ENCODE measurements at regions not wholly inside any gene's neighbourhood (a gene's known extent, or its start where the extent isn't known, plus 50 kb on each side); places are given as distances from the start of the nearest gene placed in this dataset.

DNA sequence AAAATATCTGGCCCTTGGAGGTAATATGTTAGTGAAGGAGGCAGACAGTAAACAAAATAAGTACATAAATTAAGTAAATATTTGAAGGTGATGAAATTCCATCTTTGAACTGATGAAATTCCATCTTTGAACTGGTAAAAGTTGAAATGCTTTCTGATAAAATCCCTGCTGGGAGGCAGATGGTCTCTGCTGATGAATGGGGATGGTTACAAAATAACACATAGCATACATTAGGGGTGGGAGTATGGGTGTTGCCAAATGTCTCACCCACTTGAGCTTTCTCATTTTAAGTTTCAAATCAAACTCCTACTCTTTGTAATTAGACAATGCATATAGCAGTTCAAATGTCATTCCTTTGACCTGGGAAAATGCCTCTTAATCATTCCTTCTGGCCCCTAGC, 77.5 kb upstream of the SORCS3 start (continued):
- TF ChIP-seq, protein P1, sequence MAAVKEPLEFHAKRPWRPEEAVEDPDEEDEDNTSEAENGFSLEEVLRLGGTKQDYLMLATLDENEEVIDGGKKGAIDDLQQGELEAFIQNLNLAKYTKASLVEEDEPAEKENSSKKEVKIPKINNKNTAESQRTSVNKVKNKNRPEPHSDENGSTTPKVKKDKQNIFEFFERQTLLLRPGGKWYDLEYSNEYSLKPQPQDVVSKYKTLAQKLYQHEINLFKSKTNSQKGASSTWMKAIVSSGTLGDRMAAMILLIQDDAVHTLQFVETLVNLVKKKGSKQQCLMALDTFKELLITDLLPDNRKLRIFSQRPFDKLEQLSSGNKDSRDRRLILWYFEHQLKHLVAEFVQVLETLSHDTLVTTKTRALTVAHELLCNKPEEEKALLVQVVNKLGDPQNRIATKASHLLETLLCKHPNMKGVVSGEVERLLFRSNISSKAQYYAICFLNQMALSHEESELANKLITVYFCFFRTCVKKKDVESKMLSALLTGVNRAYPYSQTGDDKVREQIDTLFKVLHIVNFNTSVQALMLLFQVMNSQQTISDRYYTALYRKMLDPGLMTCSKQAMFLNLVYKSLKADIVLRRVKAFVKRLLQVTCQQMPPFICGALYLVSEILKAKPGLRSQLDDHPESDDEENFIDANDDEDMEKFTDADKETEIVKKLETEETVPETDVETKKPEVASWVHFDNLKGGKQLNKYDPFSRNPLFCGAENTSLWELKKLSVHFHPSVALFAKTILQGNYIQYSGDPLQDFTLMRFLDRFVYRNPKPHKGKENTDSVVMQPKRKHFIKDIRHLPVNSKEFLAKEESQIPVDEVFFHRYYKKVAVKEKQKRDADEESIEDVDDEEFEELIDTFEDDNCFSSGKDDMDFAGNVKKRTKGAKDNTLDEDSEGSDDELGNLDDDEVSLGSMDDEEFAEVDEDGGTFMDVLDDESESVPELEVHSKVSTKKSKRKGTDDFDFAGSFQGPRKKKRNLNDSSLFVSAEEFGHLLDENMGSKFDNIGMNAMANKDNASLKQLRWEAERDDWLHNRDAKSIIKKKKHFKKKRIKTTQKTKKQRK (IDR thresholded peaks at IDR 0.05; ENCODE audit: low read length), result no peak
- TF ChIP-seq ZFP1 (CRISPR knock-in tag; IDR thresholded peaks at IDR 0.05) (no peak), HIC2 (CRISPR knock-in tag; IDR thresholded peaks at IDR 0.05; ENCODE audit: low read depth) (no peak), ZNF776 (CRISPR knock-in tag; IDR thresholded peaks at IDR 0.05) (no peak)

DNA sequence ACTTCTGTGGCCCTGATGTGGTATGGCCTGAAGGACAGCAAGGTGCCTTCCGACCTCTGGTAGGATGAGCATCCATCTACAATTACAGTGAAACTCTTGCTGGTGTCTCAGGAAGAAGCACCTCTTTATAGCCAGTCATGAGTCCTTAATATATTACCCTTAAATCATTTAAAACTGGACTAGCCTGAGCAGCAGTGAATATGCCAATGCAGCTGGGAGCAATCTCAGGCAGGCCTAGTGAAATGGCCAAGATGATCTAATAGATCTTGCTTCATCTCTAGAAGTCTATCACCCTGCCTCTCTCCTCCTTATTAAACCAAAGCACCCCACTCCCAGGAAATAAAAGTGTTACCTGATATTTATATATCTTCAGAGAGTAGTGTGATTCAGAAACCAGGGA, 66.7 kb upstream of the SORCS3 start:
- Histone ChIP-seq H3K9me3 (ENCODE audit: low read length) (0 out of 2 replicates have a peak, but pooled peaks cover 6% of the 10 kb centered on the region), H3K27me3 (ENCODE audit: control insufficient read depth in 1 of 2, insufficient read depth in 2 of 2, low read length in 2 of 2) (peaks cover 0 to 15% of the 10 kb centered on the region in 2 experiments; a peak in 2 of 5 replicates), H3K79me2 (ENCODE audit: insufficient read depth, low read length) (no peaks in the 10 kb centered on the region), H3K4me1 (ENCODE audit: insufficient read depth, low read length) (no peaks in the 10 kb centered on the region), H4K20me1 (ENCODE audit: insufficient read depth, low read length) (no peaks in the 10 kb centered on the region), H3K27ac (ENCODE audit: extremely low read length, insufficient read depth, low read length) (no peak overlapping the region), H3K4me3 (replicated peaks in 1 of 3; ENCODE audit: insufficient read depth in 1 of 3, low read depth in 2 of 3, low read length in 3 of 3) (no peak overlapping the region), H3K4me2 (ENCODE audit: low read depth, low read length) (no peak overlapping the region), H3K9ac (ENCODE audit: insufficient read depth, low read depth, low read length) (no peak overlapping the region), H3K36me3 (replicated peaks in 1 of 2; ENCODE audit: control insufficient read depth in 1 of 2, insufficient read depth in 2 of 2, low read length in 2 of 2) (no peaks in the 10 kb centered on the region), H2AFZ (ENCODE audit: low read length) (no peak overlapping the region)
- DNase-seq (ENCODE audit: low spot score) (no peak), ATAC-seq (no peak), FAIRE-seq (no peak)
- WGBS (ENCODE audit: low lambda C conversion rate), result no CpG with 5 or more reads among the region's 1 CpG
- intact Hi-C loops (cut with micrococcal nuclease; ENCODE audit: unreplicated experiment) (no loop called here), in situ Hi-C loops (cut with HindIII; ENCODE audit: extremely low pct_ligation_motif_present, low pct_unique_long_range_greater_than_20kb) (no loop called here)
- ChIA-PET POLR2A (no interaction called here), CTCF (ENCODE audit: low intra/inter-chr PET ratio, low total read pairs) (no interaction called here)
- BruUV-seq (replicated peaks), result no TSS peak
- TF ChIP-seq SRSF4 (IDR thresholded peaks at IDR 0.05; ENCODE audit: low read depth, low read length, poor library complexity, severe bottlenecking) (no peak), ZNF580 (CRISPR knock-in tag; IDR thresholded peaks at IDR 0.05; ENCODE audit: borderline replicate concordance, low read depth) (no peak), NR3C1 (CRISPR knock-in tag; IDR thresholded peaks at IDR 0.05) (no peak), ZNF83 (CRISPR knock-in tag; IDR thresholded peaks at IDR 0.05; ENCODE audit: borderline replicate concordance) (no peak), HES4 (CRISPR knock-in tag; IDR thresholded peaks at IDR 0.05; ENCODE audit: borderline replicate concordance) (no peak), NFIC (IDR thresholded peaks at IDR 0.05; ENCODE audit: low read length) (no peak), SMARCC2 (IDR thresholded peaks at IDR 0.05) (no peak), ZNF225 (CRISPR knock-in tag; IDR thresholded peaks at IDR 0.05) (no peak), SMARCE1 (IDR thresholded peaks at IDR 0.05; ENCODE audit: borderline replicate concordance) (no peak), ZSCAN29 (CRISPR knock-in tag; conservative IDR thresholded peaks at IDR 0.05) (no peak), SIN3B (IDR thresholded peaks at IDR 0.05; ENCODE audit: low read length) (no peak), ZNF20 (CRISPR knock-in tag; IDR thresholded peaks at IDR 0.05) (no peak), DNMT3B (CRISPR knock-in tag; conservative IDR thresholded peaks at IDR 0.05) (no peak), ZMYM3 (CRISPR knock-in tag; IDR thresholded peaks at IDR 0.05) (no peak), ZNF329 (CRISPR knock-in tag; IDR thresholded peaks at IDR 0.05; ENCODE audit: low read depth) (no peak)
